WTC11 (cell line): ENCODE measurements at regions not wholly inside any gene's neighbourhood (a gene's known extent, or its start where the extent isn't known, plus 50 kb on each side); places are given as distances from the start of the nearest gene placed in this dataset.

Experiments
- ATAC-seq: fragments of 200-7000 bp; cut with Tn5 transposase; 2 replicates; pipeline ENCODE4 v1.10.0; 2021; ENCODE audit warnings: mild to moderate bottlenecking, moderate library complexity
- CTCF ChIA-PET: fragments of 300-600 bp; sonication (Branson Sonifier 250); formaldehyde crosslinking; loops from one replicate; lab custom pipeline; 2021; ENCODE audit warnings: antibody characterized with exemption; lab: Charles Lee
- POLR2A ChIA-PET: fragments of 350-600 bp; sonication (Branson Sonifier 250); formaldehyde crosslinking; loops from one replicate; lab custom pipeline; 2021; ENCODE audit warnings: antibody characterized with exemption; lab: Charles Lee
- DNase-seq: peaks from one replicate; pipeline ENCODE4 v3.0.0; 2021; ENCODE audit warnings: low spot score
- H3K27ac Mint-ChIP-seq: 2 replicates; pipeline ENCODE4 v1.8.0; 2021; ENCODE audit warnings: mixed read lengths
- H3K27me3 Mint-ChIP-seq: 2 replicates; pipeline ENCODE4 v1.8.0; 2021; ENCODE audit warnings: low read depth, mild to moderate bottlenecking, moderate library complexity, mixed read lengths
- H3K36me3 Mint-ChIP-seq: 2 replicates; pipeline ENCODE4 v1.8.0; 2021; ENCODE audit warnings: mixed read lengths
- H3K4me1 Mint-ChIP-seq: 2 replicates; pipeline ENCODE4 v1.8.0; 2022; ENCODE audit warnings: mixed read lengths
- H3K4me3 Mint-ChIP-seq: 2 replicates; pipeline ENCODE4 v1.8.0; 2021; ENCODE audit warnings: mild to moderate bottlenecking, moderate library complexity, mixed read lengths
- H3K9me3 Mint-ChIP-seq: 2 replicates; pipeline ENCODE4 v1.8.0; 2021; ENCODE audit warnings: mixed read lengths
- ATF1 ChIP-seq: sonication (generic); formaldehyde crosslinking; IDR thresholded peaks from 2 replicates; pipeline ENCODE4 v1.8.1; 2023; ENCODE audit warnings: mild to moderate bottlenecking, moderate library complexity, missing genetic modification reagents
- ATF3 ChIP-seq: sonication (generic); formaldehyde crosslinking; conservative IDR thresholded peaks from 2 replicates; pipeline ENCODE4 v1.8.1; 2022; ENCODE audit warnings: mild to moderate bottlenecking, missing genetic modification reagents
- CDX4 ChIP-seq: fragments of 250-450 bp; sonication (Bioruptor Pico); IDR thresholded peaks from 2 replicates; pipeline ENCODE4 v1.9.0; 2021; ENCODE audit warnings: moderate library complexity, mild to moderate bottlenecking, inconsistent platforms, borderline replicate concordance
- CREM ChIP-seq: sonication (generic); formaldehyde crosslinking; IDR thresholded peaks from 2 replicates; pipeline ENCODE4 v1.8.1; 2022; ENCODE audit warnings: mild to moderate bottlenecking, missing genetic modification reagents, moderate library complexity
- ESRRA ChIP-seq: sonication (generic); formaldehyde crosslinking; IDR thresholded peaks from 2 replicates; pipeline ENCODE4 v1.8.1; 2022; ENCODE audit warnings: mild to moderate bottlenecking, missing genetic modification reagents, borderline replicate concordance
- FOXP1 ChIP-seq: sonication (generic); formaldehyde crosslinking; IDR thresholded peaks from 2 replicates; pipeline ENCODE4 v1.8.0; 2022; ENCODE audit warnings: missing genetic modification reagents, mild to moderate bottlenecking, moderate library complexity, borderline replicate concordance
- GRHL2 ChIP-seq: fragments of 250-450 bp; sonication (Bioruptor Pico); IDR thresholded peaks from 2 replicates; pipeline ENCODE4 v1.8.0; 2022; ENCODE audit warnings: mild to moderate bottlenecking, moderate library complexity; ENCODE audit not compliant: insufficient replicate concordance, severe bottlenecking
- JUN ChIP-seq: sonication (generic); formaldehyde crosslinking; IDR thresholded peaks from 2 replicates; pipeline ENCODE4 v1.8.0; 2023; ENCODE audit warnings: mild to moderate bottlenecking, missing genetic modification reagents
- MLX ChIP-seq: sonication (generic); formaldehyde crosslinking; IDR thresholded peaks from 2 replicates; pipeline ENCODE4 v1.8.1; 2023; ENCODE audit warnings: mild to moderate bottlenecking, missing genetic modification reagents, moderate library complexity
- MXD4 ChIP-seq: fragments of 250-450 bp; sonication (Bioruptor Pico); IDR thresholded peaks from 2 replicates; pipeline ENCODE4 v1.8.0; 2021; ENCODE audit warnings: mild to moderate bottlenecking, moderate library complexity, borderline replicate concordance
- NFATC4 ChIP-seq: fragments of 250-450 bp; sonication (Bioruptor Pico); IDR thresholded peaks from 2 replicates; pipeline ENCODE4 v1.9.0; 2021; ENCODE audit warnings: mild to moderate bottlenecking
- NR3C1 ChIP-seq: sonication (generic); formaldehyde crosslinking; conservative IDR thresholded peaks from 2 replicates; pipeline ENCODE4 v1.8.1; 2023; ENCODE audit warnings: low read depth, mild to moderate bottlenecking, missing genetic modification reagents
- PREB ChIP-seq: sonication (generic); formaldehyde crosslinking; IDR thresholded peaks from 2 replicates; pipeline ENCODE4 v1.8.1; 2022; ENCODE audit warnings: mild to moderate bottlenecking, missing genetic modification reagents, moderate library complexity, borderline replicate concordance
- PRRX2 ChIP-seq: fragments of 250-450 bp; sonication (Bioruptor Pico); IDR thresholded peaks from 2 replicates; pipeline ENCODE4 v1.8.0; 2021; ENCODE audit warnings: mild to moderate bottlenecking
- RORB ChIP-seq: fragments of 250-450 bp; sonication (Bioruptor Pico); IDR thresholded peaks from 2 replicates; pipeline ENCODE4 v1.9.0; 2021; ENCODE audit warnings: mild to moderate bottlenecking
- SMAD3 ChIP-seq: sonication (generic); formaldehyde crosslinking; IDR thresholded peaks from 2 replicates; pipeline ENCODE4 v1.8.0; 2022; ENCODE audit warnings: missing genetic modification reagents, mild to moderate bottlenecking, borderline replicate concordance
- STAT6 ChIP-seq: sonication (generic); formaldehyde crosslinking; conservative IDR thresholded peaks from 2 replicates; pipeline ENCODE4 v1.8.1; 2023; ENCODE audit warnings: mild to moderate bottlenecking, low read depth, missing genetic modification reagents, moderate library complexity
- TEAD1 ChIP-seq: sonication (generic); formaldehyde crosslinking; IDR thresholded peaks from 2 replicates; pipeline ENCODE4 v1.8.0; 2022; ENCODE audit warnings: mild to moderate bottlenecking, missing genetic modification reagents
- TP53 ChIP-seq: sonication (generic); formaldehyde crosslinking; IDR thresholded peaks from 2 replicates; pipeline ENCODE4 v1.8.1; 2023; ENCODE audit warnings: mild to moderate bottlenecking, missing genetic modification reagents
- ZMAT4 ChIP-seq: fragments of 250-450 bp; sonication (Bioruptor Pico); IDR thresholded peaks from 2 replicates; pipeline ENCODE4 v1.9.0; 2021; ENCODE audit warnings: mild to moderate bottlenecking
- ZNF138 ChIP-seq: sonication (generic); formaldehyde crosslinking; conservative IDR thresholded peaks from 2 replicates; pipeline ENCODE4 v1.8.1; 2022; ENCODE audit warnings: mild to moderate bottlenecking, moderate library complexity, missing genetic modification reagents
- ZNF416 ChIP-seq: fragments of 250-450 bp; sonication (Bioruptor Pico); IDR thresholded peaks from 2 replicates; pipeline ENCODE4 v1.9.0; 2021; ENCODE audit warnings: mild to moderate bottlenecking, inconsistent platforms
- ZNF512 ChIP-seq: sonication (generic); formaldehyde crosslinking; IDR thresholded peaks from 2 replicates; pipeline ENCODE4 v1.8.1; 2022; ENCODE audit warnings: missing genetic modification reagents, borderline replicate concordance

- ChIA-PET CTCF (no interaction called here), POLR2A (no interaction called here)
- DNase-seq (no peak), ATAC-seq (no peak)
- no peaks in the 10 kb centered on the region for H3K36me3 Mint-ChIP-seq
- no peak overlapping the region for H3K4me3 Mint-ChIP-seq
- H3K4me1 Mint-ChIP-seq: 0 out of 2 replicates have a peak, but pooled peaks cover 2% of the 10 kb centered on the region
- TF ChIP-seq ZMAT4 (CRISPR knock-in tag) (no peak), ESRRA (CRISPR knock-in tag) (no peak), MXD4 (no peak), ZNF416 (CRISPR knock-in tag) (no peak), ATF1 (CRISPR knock-in tag) (no peak), CREM (CRISPR knock-in tag) (no peak), RORB (CRISPR knock-in tag) (no peak), ZNF512 (CRISPR knock-in tag) (no peak), MLX (no peak), ZNF138 (CRISPR knock-in tag) (no peak), NR3C1 (CRISPR knock-in tag) (no peak), CDX4 (no peak), GRHL2 (no peak), SMAD3 (no peak), TP53 (no peak), TEAD1 (CRISPR knock-in tag) (no peak), PREB (CRISPR knock-in tag) (no peak), STAT6 (CRISPR knock-in tag) (no peak), PRRX2 (no peak)
- no peaks in the 10 kb centered on the region for H3K27me3 Mint-ChIP-seq
- no peak overlapping the region; the same call in 1 of the 2 replicates for H3K27ac Mint-ChIP-seq
- H3K9me3 Mint-ChIP-seq: no peaks in the 10 kb centered on the region
Measured at GRCh38 chr9:73643379-73644013, 491.8 kb downstream of the ANXA1 start.

GRCh38 chr9:73647560-73647959 is 495.9 kb downstream of the ANXA1 start:
- Mint-ChIP-seq H3K36me3 (no peaks in the 10 kb centered on the region), H3K27ac (no peak overlapping the region), H3K27me3 (no peaks in the 10 kb centered on the region), H3K9me3 (peaks cover 5% of the 10 kb centered on the region), H3K4me1 (0 out of 2 replicates have a peak, but pooled peaks cover 2% of the 10 kb centered on the region), H3K4me3 (no peak overlapping the region)
- ChIA-PET CTCF (no interaction called here), POLR2A (no interaction called here)
- TF ChIP-seq GRHL2 (no peak), FOXP1 (CRISPR knock-in tag) (no peak), NFATC4 (CRISPR knock-in tag) (no peak), JUN (CRISPR knock-in tag) (no peak), ATF1 (CRISPR knock-in tag) (no peak), ZNF138 (CRISPR knock-in tag) (no peak), TP53 (no peak), ATF3 (no peak), STAT6 (CRISPR knock-in tag) (no peak), TEAD1 (CRISPR knock-in tag) (no peak)
- no peak for ATAC-seq
- no peak for DNase-seq
